Fibroblast of pulmonary artery (primary cell): ENCODE measurements at regions not wholly inside any gene's neighbourhood (a gene's known extent, or its start where the extent isn't known, plus 50 kb on each side); places are given as distances from the start of the nearest gene placed in this dataset.

Experiments used
- DNase-seq: peaks from one replicate; pipeline ENCODE4 v3.0.0-alpha.2; 2010; ENCODE audit warnings: low read depth
- H3K4me3 ChIP-seq: replicated peaks from 2 replicates; pipeline ENCODE4 v1.5.1; 2011; ENCODE audit warnings: low read depth, mild to moderate bottlenecking, control low read depth, low read length, moderate library complexity
- TF ChIP-seq, protein P1 (sequence below): IDR thresholded peaks from 2 replicates; pipeline ENCODE4 v1.5.1; 2011; ENCODE audit warnings: mild to moderate bottlenecking, control low read depth, low read length, inconsistent platforms; ENCODE audit errors: missing control alignments

GRCh38 chr2:106965611-106966010, 79.6 kb upstream of the ST6GAL2 start:
- DNase-seq: no peak
- TF ChIP-seq, protein P1, sequence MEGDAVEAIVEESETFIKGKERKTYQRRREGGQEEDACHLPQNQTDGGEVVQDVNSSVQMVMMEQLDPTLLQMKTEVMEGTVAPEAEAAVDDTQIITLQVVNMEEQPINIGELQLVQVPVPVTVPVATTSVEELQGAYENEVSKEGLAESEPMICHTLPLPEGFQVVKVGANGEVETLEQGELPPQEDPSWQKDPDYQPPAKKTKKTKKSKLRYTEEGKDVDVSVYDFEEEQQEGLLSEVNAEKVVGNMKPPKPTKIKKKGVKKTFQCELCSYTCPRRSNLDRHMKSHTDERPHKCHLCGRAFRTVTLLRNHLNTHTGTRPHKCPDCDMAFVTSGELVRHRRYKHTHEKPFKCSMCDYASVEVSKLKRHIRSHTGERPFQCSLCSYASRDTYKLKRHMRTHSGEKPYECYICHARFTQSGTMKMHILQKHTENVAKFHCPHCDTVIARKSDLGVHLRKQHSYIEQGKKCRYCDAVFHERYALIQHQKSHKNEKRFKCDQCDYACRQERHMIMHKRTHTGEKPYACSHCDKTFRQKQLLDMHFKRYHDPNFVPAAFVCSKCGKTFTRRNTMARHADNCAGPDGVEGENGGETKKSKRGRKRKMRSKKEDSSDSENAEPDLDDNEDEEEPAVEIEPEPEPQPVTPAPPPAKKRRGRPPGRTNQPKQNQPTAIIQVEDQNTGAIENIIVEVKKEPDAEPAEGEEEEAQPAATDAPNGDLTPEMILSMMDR: no peak
- no peak overlapping the region for H3K4me3 ChIP-seq

DNA sequence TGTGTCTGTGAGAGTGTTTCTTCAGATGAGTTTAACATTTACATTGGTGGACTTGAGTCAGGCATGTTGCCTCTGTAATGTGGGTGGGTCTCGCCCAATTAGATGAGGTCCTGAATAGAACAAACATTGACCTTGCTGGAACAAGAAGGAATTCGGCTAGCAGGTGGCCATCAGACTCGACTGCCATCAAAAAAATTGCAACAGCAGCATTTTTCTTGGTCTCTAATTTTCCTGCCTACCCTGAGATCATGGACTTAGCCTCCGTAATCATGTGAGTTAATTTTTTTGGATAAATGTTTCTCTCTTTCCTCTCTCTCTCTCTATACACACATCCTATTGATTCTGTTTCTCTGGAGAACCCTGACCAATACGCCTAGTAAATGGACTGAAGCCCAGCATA, 83.8 kb upstream of the ST6GAL2 start:
- no peak for DNase-seq
- TF ChIP-seq, protein P1: no peak
- no peak overlapping the region for H3K4me3 ChIP-seq

DNA sequence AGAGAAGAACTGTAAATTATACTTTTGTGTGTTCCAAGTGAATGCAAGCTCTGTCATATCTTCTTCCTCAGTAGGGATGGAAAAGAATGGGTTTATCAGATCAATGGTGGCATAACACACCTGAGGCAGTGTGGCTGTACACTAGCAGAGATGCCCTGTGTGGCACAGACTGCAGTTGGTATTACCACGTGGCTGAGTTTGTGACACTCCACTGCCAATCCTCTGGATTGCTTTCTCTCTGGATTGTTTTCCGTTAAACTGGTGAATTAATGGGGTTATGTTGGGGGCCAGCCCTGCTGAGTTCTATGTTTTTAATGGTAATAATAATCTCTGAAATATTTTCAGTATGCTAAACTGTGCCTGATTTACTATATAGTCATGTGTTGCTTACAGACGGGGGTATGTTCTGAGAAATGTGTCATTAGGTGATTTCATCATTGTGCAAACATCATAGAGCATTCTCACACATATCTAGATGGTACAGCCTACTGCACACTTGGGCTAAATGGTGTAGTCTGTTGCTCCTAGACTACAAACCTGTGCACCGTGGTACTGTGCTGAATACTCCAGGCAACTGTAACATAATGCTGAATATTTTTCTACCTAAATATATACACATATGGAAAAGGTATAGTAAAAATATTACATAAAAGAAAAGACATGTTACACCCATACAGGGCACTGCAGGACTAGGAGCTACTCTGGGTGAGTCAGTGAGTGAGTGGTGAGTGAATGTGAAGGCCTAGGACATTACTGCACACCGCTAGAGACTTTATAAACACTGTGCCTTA, 84.7 kb upstream of the ST6GAL2 start:
- no peak overlapping the region for H3K4me3 ChIP-seq
- TF ChIP-seq, protein P1: no peak
- DNase-seq: peak; percentile 55

GRCh38 chr2:106972782-106973181, 86.8 kb upstream of the ST6GAL2 start:
- TF ChIP-seq, protein P1: no peak
- H3K4me3 ChIP-seq: no peak overlapping the region
- peak; percentile 22 for DNase-seq

DNA sequence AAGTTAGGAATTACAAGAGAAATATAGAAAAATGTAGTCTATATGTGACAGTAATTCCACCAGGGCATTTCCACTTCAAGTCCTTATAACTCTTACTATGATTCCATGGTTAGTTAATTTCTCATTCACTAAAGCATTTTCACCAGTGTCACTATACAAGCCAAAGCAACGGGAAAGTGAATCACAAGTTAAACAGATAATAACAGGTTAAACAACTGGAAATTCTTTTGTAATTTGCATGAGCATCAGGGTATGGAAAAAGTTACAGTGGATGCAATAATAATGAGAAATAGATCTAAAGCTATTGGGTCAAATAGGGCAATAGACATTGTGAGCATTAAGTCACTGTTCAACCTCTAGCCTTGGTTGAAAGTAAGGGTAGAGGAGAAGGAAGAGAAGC, 88.9 kb upstream of the ST6GAL2 start:
- H3K4me3 ChIP-seq: no peak overlapping the region
- TF ChIP-seq, protein P1: no peak
- no peak for DNase-seq

- no peak overlapping the region for H3K4me3 ChIP-seq
- TF ChIP-seq, protein P1: no peak
- DNase-seq: no peak
Observed at GRCh38 chr2:106975641-106976040, 89.7 kb upstream of the ST6GAL2 start.

- TF ChIP-seq, protein P1: no peak
- no peak overlapping the region for H3K4me3 ChIP-seq
- DNase-seq: no peak
Observed at GRCh38 chr2:106976548-106976947, 90.6 kb upstream of the ST6GAL2 start.
